ENCODE measurements at regions not wholly inside any gene's neighbourhood (a gene's known extent, or its start where the extent isn't known, plus 50 kb on each side); places are given as distances from the start of the nearest gene placed in this dataset.

GRCh38 chr10:132486539-132487121 is 51.0 kb upstream of the INPP5A start:
- Histone ChIP-seq H3K9me3 (ENCODE audit: control insufficient read depth, insufficient read depth, low read length) (no peaks in the 10 kb centered on the region), H3K27me3 (ENCODE audit: control insufficient read depth, insufficient read depth, low read length) (no peaks in the 10 kb centered on the region), H3K4me3 (ENCODE audit: low read length) (no peak overlapping the region), H3K4me1 (ENCODE audit: control insufficient read depth, insufficient read depth, low read length) (no peaks in the 10 kb centered on the region; the same call in 1 of the 2 replicates), H3K27ac (ENCODE audit: low read length) (no peak overlapping the region), H3K36me3 (ENCODE audit: control insufficient read depth, insufficient read depth, low read length) (no peaks in the 10 kb centered on the region)
- DNase-seq (ENCODE audit: low read depth, low spot score) = no peak
- no CpG with 5 or more reads among the region's 24 CpGs for WGBS (ENCODE audit: insufficient coverage, insufficient read length)

- no peaks in the 10 kb centered on the region for H3K27me3 ChIP-seq (ENCODE audit: control insufficient read depth, insufficient read depth, low read length)
- H3K27ac ChIP-seq (ENCODE audit: low read length) = no peak overlapping the region
- H3K4me1 ChIP-seq (ENCODE audit: control insufficient read depth, insufficient read depth, low read length) = no peaks in the 10 kb centered on the region; the same call in 1 of the 2 replicates
- H3K36me3 ChIP-seq (ENCODE audit: control insufficient read depth, insufficient read depth, low read length) = no peaks in the 10 kb centered on the region
- DNase-seq (ENCODE audit: low read depth, low spot score) = no peak
- no peak overlapping the region for H3K4me3 ChIP-seq (ENCODE audit: low read length)
- WGBS (ENCODE audit: insufficient coverage, insufficient read length) = no CpG with 5 or more reads among the region's 41 CpGs
- no peaks in the 10 kb centered on the region for H3K9me3 ChIP-seq (ENCODE audit: control insufficient read depth, insufficient read depth, low read length)
These were observed 50.1 kb upstream of the INPP5A start for GRCh38 chr10:132487241-132488135.
